Naive thymus-derived CD4-positive, alpha-beta T cell (primary cell): ENCODE measurements at regions not wholly inside any gene's neighbourhood (a gene's known extent, or its start where the extent isn't known, plus 50 kb on each side); places are given as distances from the start of the nearest gene placed in this dataset.

Experiments
- ATAC-seq: fragments of 150-1000 bp; cut with Tn5 transposase; 2 replicates; pipeline ENCODE4 v1.10.0; 2021; ENCODE audit warnings: mild to moderate bottlenecking, moderate library complexity
- CTCF ChIA-PET: fragments of 350-600 bp; sonication (Branson Sonifier 250); formaldehyde crosslinking; loops from one replicate; lab custom pipeline; 2021; ENCODE audit warnings: antibody characterized with exemption; lab: Charles Lee
- POLR2A ChIA-PET: fragments of 350-600 bp; sonication (Branson Sonifier 250); formaldehyde crosslinking; loops from one replicate; lab custom pipeline; 2021; ENCODE audit warnings: antibody characterized with exemption, inconsistent platforms; lab: Charles Lee
- DNase-seq, 9 donors: peaks; one replicate each; pipeline versions ENCODE4 v3.0.0 to v3.0.0-alpha.2; 2020 to 2022; ENCODE audit warnings: mixed read lengths in 1 of 9
- H3K27ac ChIP-seq: one replicate; pipeline ENCODE4 v1.7.0; 2013; ENCODE audit warnings: mild to moderate bottlenecking, low read depth, low read length, moderate library complexity
- H3K27me3 ChIP-seq, 2 donors: one replicate each; pipeline ENCODE4 v1.7.0; 2013; ENCODE audit warnings: low read length in 2 of 2, mild to moderate bottlenecking in 2 of 2, moderate library complexity in 2 of 2; ENCODE audit not compliant: control insufficient read depth in 2 of 2, insufficient read depth in 2 of 2
- H3K36me3 ChIP-seq, 3 experiments: 1 replicate in 2 of 3; 2 replicates in 1 of 3; pipeline ENCODE4 v1.7.0; 2013; ENCODE audit warnings: low read length in 3 of 3, mild to moderate bottlenecking in 3 of 3, moderate library complexity in 1 of 3; ENCODE audit not compliant: insufficient read depth in 3 of 3, control insufficient read depth in 2 of 3
- H3K4me1 ChIP-seq, 2 donors: one replicate each; pipeline ENCODE4 v1.7.0; 2013; ENCODE audit warnings: low read length in 2 of 2, mild to moderate bottlenecking in 2 of 2, moderate library complexity in 1 of 2; ENCODE audit not compliant: control insufficient read depth in 2 of 2, insufficient read depth in 2 of 2
- H3K4me3 ChIP-seq: 2 replicates; pipeline ENCODE4 v1.7.0; 2013; ENCODE audit warnings: mild to moderate bottlenecking, low read length
- H3K9me3 ChIP-seq, 3 experiments: 1 replicate in 2 of 3; 2 replicates in 1 of 3; pipeline ENCODE4 v1.7.0; 2013; ENCODE audit warnings: low read length in 3 of 3; ENCODE audit not compliant: control insufficient read depth in 2 of 3
- H3K27ac Mint-ChIP-seq, 9 donors: one replicate each; pipeline ENCODE4 v1.8.0; 2020 to 2022; ENCODE audit warnings: mixed read lengths in 9 of 9, mild to moderate bottlenecking in 8 of 9, moderate library complexity in 5 of 9, inconsistent platforms in 2 of 9
- H3K27me3 Mint-ChIP-seq, 5 donors: one replicate each; pipeline ENCODE4 v1.8.0; 2021 to 2022; ENCODE audit warnings: mixed read lengths in 5 of 5, mild to moderate bottlenecking in 1 of 5
- H3K36me3 Mint-ChIP-seq, 5 donors: one replicate each; pipeline ENCODE4 v1.8.0; 2020 to 2022; ENCODE audit warnings: mixed read lengths in 5 of 5, mild to moderate bottlenecking in 3 of 5, inconsistent platforms in 1 of 5
- H3K4me1 Mint-ChIP-seq, 7 donors: one replicate each; pipeline ENCODE4 v1.8.0; 2020 to 2022; ENCODE audit warnings: mixed read lengths in 7 of 7, mild to moderate bottlenecking in 3 of 7, inconsistent platforms in 1 of 7
- H3K4me3 Mint-ChIP-seq, 10 donors: one replicate each; pipeline ENCODE4 v1.8.0; 2020 to 2022; ENCODE audit warnings: mild to moderate bottlenecking in 10 of 10, mixed read lengths in 10 of 10, moderate library complexity in 6 of 10, inconsistent platforms in 2 of 10
- H3K9me3 Mint-ChIP-seq, 11 donors: one replicate each; pipeline ENCODE4 v1.8.0; 2020 to 2022; ENCODE audit warnings: mixed read lengths in 11 of 11, mild to moderate bottlenecking in 4 of 11, inconsistent platforms in 1 of 11, moderate library complexity in 1 of 11
- intact Hi-C, 2 donors: fragments of 100-400 bp; cut with micrococcal nuclease; formaldehyde crosslinking; loops; one replicate each; pipeline ENCODE4 v1.15.1; 2023

GRCh38 chr10:91708174-91708861 is 75.4 kb upstream of the PPP1R3C start:
- Histone ChIP-seq H3K4me3 (no peak overlapping the region), H3K27me3 (peaks cover 0 to 2% of the 10 kb centered on the region in 2 donors), H3K36me3 (no peaks in the 10 kb centered on the region), H3K4me1 (no peaks in the 10 kb centered on the region), H3K9me3 (no peaks in the 10 kb centered on the region), H3K27ac (no peak overlapping the region)
- H3K4me1 Mint-ChIP-seq: no peaks in the 10 kb centered on the region
- intact Hi-C loops: no loop called here
- H3K27me3 Mint-ChIP-seq: peaks cover 6 to 35% (median 24%) of the 10 kb centered on the region in 5 donors
- H3K4me3 Mint-ChIP-seq: no peak overlapping the region
- ChIA-PET POLR2A (no interaction called here), CTCF (no interaction called here)
- H3K36me3 Mint-ChIP-seq: no peaks in the 10 kb centered on the region
- H3K9me3 Mint-ChIP-seq: no peaks in the 10 kb centered on the region
- DNase-seq: no peak
- no peak for ATAC-seq
- H3K27ac Mint-ChIP-seq: no peak overlapping the region

- Histone ChIP-seq H3K9me3 (no peaks in the 10 kb centered on the region), H3K27me3 (peaks cover 0 to 2% of the 10 kb centered on the region in 2 donors), H3K4me3 (no peak overlapping the region), H3K27ac (no peak overlapping the region), H3K4me1 (no peaks in the 10 kb centered on the region), H3K36me3 (no peaks in the 10 kb centered on the region)
- H3K27ac Mint-ChIP-seq: no peak overlapping the region
- ChIA-PET POLR2A (no interaction called here), CTCF (no interaction called here)
- no peaks in the 10 kb centered on the region for H3K4me1 Mint-ChIP-seq
- no peaks in the 10 kb centered on the region for H3K9me3 Mint-ChIP-seq
- DNase-seq: no peak
- ATAC-seq: no peak
- H3K27me3 Mint-ChIP-seq: peaks cover 6 to 35% (median 21%) of the 10 kb centered on the region in 5 donors
- H3K4me3 Mint-ChIP-seq: no peak overlapping the region
- H3K36me3 Mint-ChIP-seq: no peaks in the 10 kb centered on the region
- intact Hi-C loops: no loop called here
Measured at GRCh38 chr10:91707236-91707635, 74.4 kb upstream of the PPP1R3C start.

GRCh38 chr10:91705948-91706670 is 73.2 kb upstream of the PPP1R3C start:
- DNase-seq (no peak), ATAC-seq (no peak)
- Mint-ChIP-seq H3K36me3 (no peaks in the 10 kb centered on the region), H3K27ac (no peak overlapping the region), H3K27me3 (peaks cover 7 to 35% (median 19%) of the 10 kb centered on the region in 5 donors), H3K4me1 (no peaks in the 10 kb centered on the region), H3K9me3 (no peaks in the 10 kb centered on the region), H3K4me3 (no peak overlapping the region)
- Histone ChIP-seq H3K9me3 (no peaks in the 10 kb centered on the region), H3K4me3 (no peak overlapping the region), H3K27ac (no peak overlapping the region), H3K27me3 (peaks cover 0 to 2% of the 10 kb centered on the region in 2 donors), H3K4me1 (no peaks in the 10 kb centered on the region), H3K36me3 (no peaks in the 10 kb centered on the region)
- intact Hi-C loops: no loop called here
- ChIA-PET POLR2A (interaction anchor here (0.6 kb wide), 1 partner anchor 66 kb away, joined by 3 read pairs; no protein-coding TSS in a partner anchor), CTCF (no interaction called here)

- POLR2A ChIA-PET: no interaction called here
- ATAC-seq: no peak
- H3K4me3 ChIP-seq: no peak overlapping the region
- Mint-ChIP-seq H3K27me3 (peaks cover 9 to 31% (median 22%) of the 10 kb centered on the region in 5 donors), H3K4me3 (no peak overlapping the region), H3K9me3 (no peaks in the 10 kb centered on the region), H3K4me1 (no peaks in the 10 kb centered on the region), H3K27ac (no peak overlapping the region), H3K36me3 (no peaks in the 10 kb centered on the region)
- H3K4me1 ChIP-seq: no peaks in the 10 kb centered on the region
- intact Hi-C loops: no loop called here
- H3K9me3 ChIP-seq: no peaks in the 10 kb centered on the region
- H3K27ac ChIP-seq: no peak overlapping the region
- H3K36me3 ChIP-seq: no peaks in the 10 kb centered on the region
- no peak for DNase-seq
- H3K27me3 ChIP-seq: peaks cover 0 to 2% of the 10 kb centered on the region in 2 donors
- CTCF ChIA-PET: no interaction called here
Measured at GRCh38 chr10:91702620-91703019, 69.7 kb upstream of the PPP1R3C start.

- H3K27ac ChIP-seq: no peak overlapping the region
Measured at GRCh38 chr10:91700788-91701444, 68.0 kb upstream of the PPP1R3C start.

GRCh38 chr10:91700273-91700672 is 67.4 kb upstream of the PPP1R3C start:
- Histone ChIP-seq H3K4me3 (no peak overlapping the region), H3K4me1 (no peaks in the 10 kb centered on the region), H3K9me3 (no peaks in the 10 kb centered on the region), H3K27ac (no peak overlapping the region), H3K36me3 (no peaks in the 10 kb centered on the region), H3K27me3 (peaks cover 0 to 1% of the 10 kb centered on the region in 2 donors)
- intact Hi-C loops: no loop called here
- no peak for DNase-seq
- H3K27me3 Mint-ChIP-seq: peaks cover 5 to 31% (median 8%) of the 10 kb centered on the region in 5 donors
- CTCF ChIA-PET: no interaction called here
- no peak overlapping the region for H3K4me3 Mint-ChIP-seq
- no peak overlapping the region for H3K27ac Mint-ChIP-seq
- no peaks in the 10 kb centered on the region for H3K4me1 Mint-ChIP-seq
- no peak for ATAC-seq
- H3K9me3 Mint-ChIP-seq: no peaks in the 10 kb centered on the region
- no peaks in the 10 kb centered on the region for H3K36me3 Mint-ChIP-seq
- POLR2A ChIA-PET: no interaction called here

More at GRCh38 chr10:91700788-91701444, 68.0 kb upstream of the PPP1R3C start:
- intact Hi-C loops: no loop called here
- H3K4me1 Mint-ChIP-seq: no peaks in the 10 kb centered on the region
- no peak overlapping the region for H3K4me3 ChIP-seq
- H3K9me3 Mint-ChIP-seq: no peaks in the 10 kb centered on the region
- no peak overlapping the region for H3K27ac Mint-ChIP-seq
- DNase-seq: no peak
- no peaks in the 10 kb centered on the region for H3K36me3 Mint-ChIP-seq
- H3K9me3 ChIP-seq: no peaks in the 10 kb centered on the region
- peaks cover 5 to 28% (median 14%) of the 10 kb centered on the region in 5 donors for H3K27me3 Mint-ChIP-seq
- POLR2A ChIA-PET: no interaction called here
- CTCF ChIA-PET: no interaction called here
- peaks cover 0 to 2% of the 10 kb centered on the region in 2 donors for H3K27me3 ChIP-seq
- no peak for ATAC-seq
- no peaks in the 10 kb centered on the region for H3K4me1 ChIP-seq
- no peaks in the 10 kb centered on the region for H3K36me3 ChIP-seq
- no peak overlapping the region for H3K4me3 Mint-ChIP-seq
